PC-9 (cell line): ENCODE measurements at regions not wholly inside any gene's neighbourhood (a gene's known extent, or its start where the extent isn't known, plus 50 kb on each side); places are given as distances from the start of the nearest gene placed in this dataset.

ENCODE experiments used
- BruUV-seq: library from RNA; stranded (reverse); fragments of 400-500 nt; replicated peaks from 2 replicates; lab custom pipeline; 2021; lab: Mats Ljungman, UMichigan
- CTCF ChIA-PET: fragments of 300-600 bp; sonication (Branson Sonifier 250); formaldehyde crosslinking; loops from one replicate; lab custom pipeline; 2022; ENCODE audit warnings: antibody characterized with exemption; lab: Charles Lee
- POLR2A ChIA-PET: fragments of 300-600 bp; sonication (Branson Sonifier 250); formaldehyde crosslinking; loops from one replicate; lab custom pipeline; 2022; ENCODE audit warnings: antibody characterized with exemption; ENCODE audit not compliant: unreplicated experiment; lab: Charles Lee
- DNase-seq, 2 experiments: peaks; one replicate each; pipeline versions ENCODE4 v3.0.0 to v3.0.0-alpha.2; 2015 to 2022; ENCODE audit warnings: mixed read lengths in 1 of 2
- H2AFZ ChIP-seq: fragments of 200-600 bp; sonication (generic); 2 replicates; pipeline ENCODE4 v1.8.1; 2017; ENCODE audit warnings: antibody characterized with exemption
- H3F3A ChIP-seq: fragments of 200-600 bp; sonication (generic); 2 replicates; pipeline ENCODE4 v1.8.1; 2017; ENCODE audit warnings: antibody characterized with exemption, mild to moderate bottlenecking, low read depth; ENCODE audit not compliant: insufficient read depth
- H3K27ac ChIP-seq: fragments of 200-600 bp; sonication (generic); 2 replicates; pipeline ENCODE4 v1.6.1; 2016; ENCODE audit warnings: mixed run types
- H3K27me3 ChIP-seq: fragments of 200-600 bp; sonication (generic); 2 replicates; pipeline ENCODE4 v1.6.1; 2016; ENCODE audit warnings: low read depth, mixed run types; ENCODE audit not compliant: insufficient read depth
- H3K36me3 ChIP-seq: fragments of 200-600 bp; sonication (generic); 2 replicates; pipeline ENCODE4 v1.6.1; 2016; ENCODE audit warnings: low read depth, mixed run types
- H3K4me1 ChIP-seq: fragments of 200-600 bp; sonication (generic); replicated peaks from 2 replicates; pipeline ENCODE4 v1.6.1; 2016; ENCODE audit warnings: mixed run types; ENCODE audit not compliant: insufficient read depth
- H3K4me2 ChIP-seq: fragments of 200-600 bp; sonication (generic); 2 replicates; pipeline ENCODE4 v1.6.1; 2017; ENCODE audit warnings: mixed run types
- H3K4me3 ChIP-seq: fragments of 200-600 bp; sonication (generic); 2 replicates; pipeline ENCODE4 v1.6.1; 2016; ENCODE audit warnings: mixed run types
- H3K79me2 ChIP-seq: fragments of 200-600 bp; sonication (generic); 2 replicates; pipeline ENCODE4 v1.6.1; 2017; ENCODE audit warnings: low read depth, mixed run types
- H3K9me2 ChIP-seq: fragments of 200-600 bp; sonication (generic); 2 replicates; pipeline ENCODE4 v1.8.1; 2017; ENCODE audit warnings: mild to moderate bottlenecking; ENCODE audit not compliant: insufficient read depth
- H3K9me3 ChIP-seq: fragments of 200-600 bp; sonication (generic); 2 replicates; pipeline ENCODE4 v1.8.1; 2016; ENCODE audit warnings: low read depth; ENCODE audit not compliant: insufficient read depth
- H4K20me1 ChIP-seq: fragments of 200-600 bp; sonication (generic); 2 replicates; pipeline ENCODE4 v1.8.1; 2017; ENCODE audit not compliant: insufficient read depth
- CTCF ChIP-seq: fragments of 200-600 bp; sonication (generic); conservative IDR thresholded peaks from 2 replicates; pipeline ENCODE4 v1.6.1; 2017; ENCODE audit warnings: mixed run types, antibody characterized with exemption, mild to moderate bottlenecking, moderate library complexity
- EZH2 ChIP-seq: fragments of 200-600 bp; sonication (generic); IDR thresholded peaks from 2 replicates; pipeline ENCODE4 v1.8.0; 2017; ENCODE audit warnings: antibody characterized with exemption, low read depth
- intact Hi-C: fragments of 100-400 bp; cut with micrococcal nuclease; formaldehyde crosslinking; loops from one replicate; pipeline ENCODE4 v1.10.0; 2022; ENCODE audit not compliant: unreplicated experiment

- no peak overlapping the region for H3K4me3 ChIP-seq
- H3K79me2 ChIP-seq, result no peaks in the 10 kb centered on the region
- H3K4me2 ChIP-seq, result no peak overlapping the region
- no peaks in the 10 kb centered on the region for H3K4me1 ChIP-seq
- no peaks in the 10 kb centered on the region for H3F3A ChIP-seq
- H3K27ac ChIP-seq, result no peak overlapping the region
- ChIA-PET POLR2A (no interaction called here), CTCF (no interaction called here)
- no peaks in the 10 kb centered on the region for H3K9me2 ChIP-seq
- no peaks in the 10 kb centered on the region for H3K9me3 ChIP-seq
- no peak for DNase-seq
- H3K36me3 ChIP-seq, result no peaks in the 10 kb centered on the region
- intact Hi-C loops, result no loop called here
- H4K20me1 ChIP-seq, result no peaks in the 10 kb centered on the region
- no peaks in the 10 kb centered on the region for H3K27me3 ChIP-seq
- TF ChIP-seq EZH2, result no peak
- TF ChIP-seq CTCF, result no peak
- H2AFZ ChIP-seq, result no peak overlapping the region
- BruUV-seq, result no TSS peak
Observed at GRCh38 chr21:27462726-27463125, 495.8 kb upstream of the ADAMTS5 start.

- Histone ChIP-seq H3F3A (no peaks in the 10 kb centered on the region), H2AFZ (no peak overlapping the region), H3K4me3 (no peak overlapping the region), H3K36me3 (no peaks in the 10 kb centered on the region), H3K9me3 (no peaks in the 10 kb centered on the region), H3K79me2 (no peaks in the 10 kb centered on the region), H3K9me2 (no peaks in the 10 kb centered on the region), H3K4me2 (no peak overlapping the region), H3K27me3 (no peaks in the 10 kb centered on the region), H3K27ac (no peak overlapping the region), H3K4me1 (no peaks in the 10 kb centered on the region), H4K20me1 (no peaks in the 10 kb centered on the region)
- DNase-seq, result no peak
- TF ChIP-seq EZH2 (no peak), CTCF (no peak)
- intact Hi-C loops, result no loop called here
- ChIA-PET CTCF (no interaction called here), POLR2A (no interaction called here)
- no TSS peak for BruUV-seq
Observed at GRCh38 chr21:27454234-27454633, 487.3 kb upstream of the ADAMTS5 start.

GRCh38 chr21:27451116-27451515 lies 484.2 kb upstream of the ADAMTS5 start:
- BruUV-seq, result no TSS peak
- no peaks in the 10 kb centered on the region for H3K79me2 ChIP-seq
- H3K4me2 ChIP-seq, result no peak overlapping the region
- H3K4me1 ChIP-seq, result no peaks in the 10 kb centered on the region
- no peak overlapping the region for H3K27ac ChIP-seq
- no peaks in the 10 kb centered on the region for H3K27me3 ChIP-seq
- no peak overlapping the region for H2AFZ ChIP-seq
- H3F3A ChIP-seq, result no peaks in the 10 kb centered on the region
- no peaks in the 10 kb centered on the region for H4K20me1 ChIP-seq
- no peak for DNase-seq
- H3K9me3 ChIP-seq, result no peaks in the 10 kb centered on the region
- H3K9me2 ChIP-seq, result no peaks in the 10 kb centered on the region
- ChIA-PET CTCF (no interaction called here), POLR2A (no interaction called here)
- H3K4me3 ChIP-seq, result no peak overlapping the region
- TF ChIP-seq EZH2 (no peak), CTCF (no peak)
- H3K36me3 ChIP-seq, result no peaks in the 10 kb centered on the region
- intact Hi-C loops, result no loop called here
